ENCODE measurements at regions not wholly inside any gene's neighbourhood (a gene's known extent, or its start where the extent isn't known, plus 50 kb on each side); places are given as distances from the start of the nearest gene placed in this dataset.

DNA sequence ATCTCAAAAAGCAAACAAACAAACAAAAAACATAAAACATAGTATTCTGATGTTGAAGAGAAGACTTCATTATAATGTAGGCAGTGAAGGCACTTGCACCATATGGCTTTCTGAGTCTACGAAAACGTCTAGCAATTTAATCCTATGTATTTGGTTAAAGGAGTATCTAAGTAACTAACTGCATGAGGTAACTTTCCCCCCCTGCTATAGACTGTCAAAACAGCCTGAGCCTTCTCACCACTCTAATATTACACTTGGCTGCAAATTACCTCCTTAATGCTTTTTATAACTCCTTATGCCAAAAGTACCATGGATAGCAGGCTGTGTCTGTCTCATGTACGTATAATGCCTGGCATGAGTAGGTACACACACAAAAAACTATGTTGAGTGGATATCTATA lies 607.6 kb upstream of the FLRT2 start:
- ATAC-seq: no peak

DNA sequence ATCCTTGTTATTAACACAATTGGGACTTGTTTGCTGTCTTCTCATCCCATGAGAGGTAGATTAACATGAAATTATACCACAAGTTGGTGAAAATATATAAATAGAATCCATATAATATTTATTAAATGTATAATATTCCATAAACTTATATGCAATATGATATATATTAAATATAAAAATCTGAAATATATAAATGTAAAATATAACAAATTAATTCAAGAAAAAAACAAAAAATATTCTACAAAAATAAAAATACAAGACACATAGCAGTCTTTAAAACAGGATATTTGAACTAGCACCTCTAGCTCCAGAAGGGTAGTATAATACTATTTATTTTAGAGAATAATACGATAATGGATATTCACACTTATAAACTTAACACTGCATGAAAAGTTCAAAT lies 603.3 kb upstream of the FLRT2 start:
- TF ChIP-seq, protein P1, sequence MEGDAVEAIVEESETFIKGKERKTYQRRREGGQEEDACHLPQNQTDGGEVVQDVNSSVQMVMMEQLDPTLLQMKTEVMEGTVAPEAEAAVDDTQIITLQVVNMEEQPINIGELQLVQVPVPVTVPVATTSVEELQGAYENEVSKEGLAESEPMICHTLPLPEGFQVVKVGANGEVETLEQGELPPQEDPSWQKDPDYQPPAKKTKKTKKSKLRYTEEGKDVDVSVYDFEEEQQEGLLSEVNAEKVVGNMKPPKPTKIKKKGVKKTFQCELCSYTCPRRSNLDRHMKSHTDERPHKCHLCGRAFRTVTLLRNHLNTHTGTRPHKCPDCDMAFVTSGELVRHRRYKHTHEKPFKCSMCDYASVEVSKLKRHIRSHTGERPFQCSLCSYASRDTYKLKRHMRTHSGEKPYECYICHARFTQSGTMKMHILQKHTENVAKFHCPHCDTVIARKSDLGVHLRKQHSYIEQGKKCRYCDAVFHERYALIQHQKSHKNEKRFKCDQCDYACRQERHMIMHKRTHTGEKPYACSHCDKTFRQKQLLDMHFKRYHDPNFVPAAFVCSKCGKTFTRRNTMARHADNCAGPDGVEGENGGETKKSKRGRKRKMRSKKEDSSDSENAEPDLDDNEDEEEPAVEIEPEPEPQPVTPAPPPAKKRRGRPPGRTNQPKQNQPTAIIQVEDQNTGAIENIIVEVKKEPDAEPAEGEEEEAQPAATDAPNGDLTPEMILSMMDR (IDR thresholded peaks at IDR 0.05): no peak
- H3K36me3 ChIP-seq: no peaks in the 10 kb centered on the region
- H3K4me1 ChIP-seq: no peaks in the 10 kb centered on the region
- intact Hi-C loops (cut with DNase I): no loop called here
- H3K9me3 ChIP-seq: no peaks in the 10 kb centered on the region
- no peak for DNase-seq
- no peaks in the 10 kb centered on the region for H3K27me3 ChIP-seq (ENCODE audit: low read depth)
- ATAC-seq: no peak
- H3K4me3 ChIP-seq: no peak overlapping the region
- no peak overlapping the region for H3K27ac ChIP-seq

More for the DNA sequence above, 607.6 kb upstream of the FLRT2 start:
- TF ChIP-seq, protein P1 (IDR thresholded peaks at IDR 0.05): no peak
- Histone ChIP-seq H3K27me3 (ENCODE audit: low read depth) (no peaks in the 10 kb centered on the region), H3K4me1 (no peaks in the 10 kb centered on the region), H3K4me3 (no peak overlapping the region), H3K36me3 (no peaks in the 10 kb centered on the region), H3K27ac (no peak overlapping the region), H3K9me3 (no peaks in the 10 kb centered on the region)
- DNase-seq: no peak
- intact Hi-C loops (cut with DNase I): no loop called here

DNA sequence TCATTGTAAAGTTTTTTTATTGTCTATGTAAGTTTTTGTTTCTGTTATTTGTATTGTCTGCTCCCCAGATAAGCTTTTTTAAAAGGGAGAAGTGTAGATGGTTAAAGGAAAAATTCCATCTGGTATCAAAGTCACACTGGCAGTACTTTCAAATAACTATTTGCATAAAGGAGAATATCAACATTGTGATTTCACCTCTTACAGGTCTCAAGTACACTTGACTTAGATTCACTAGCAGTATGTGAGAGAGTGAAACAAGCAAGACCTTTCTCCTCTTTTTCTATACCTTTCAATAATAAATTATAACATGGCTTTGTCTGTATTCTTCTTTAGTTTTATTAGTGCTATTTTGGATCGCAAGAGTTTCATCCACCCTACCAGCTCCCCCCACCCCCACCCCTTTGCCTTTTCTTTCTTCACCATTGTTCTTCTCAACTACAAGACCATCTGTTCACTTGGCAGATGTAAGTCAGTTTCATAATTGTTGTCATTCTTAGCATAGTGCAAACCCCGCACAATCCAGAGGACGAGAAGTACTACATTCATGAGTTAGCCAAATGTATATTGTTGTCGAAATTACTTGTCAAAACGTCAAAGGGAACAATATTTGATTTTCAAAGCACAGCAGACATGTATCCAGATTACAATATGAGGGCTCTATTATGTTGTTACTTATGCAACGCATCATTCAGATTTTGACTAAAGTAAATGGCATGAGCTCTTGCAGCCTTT lies 602.7 kb upstream of the FLRT2 start:
- Histone ChIP-seq H3K9me3 (no peaks in the 10 kb centered on the region), H3K27me3 (ENCODE audit: low read depth) (no peaks in the 10 kb centered on the region), H3K27ac (no peak overlapping the region), H3K4me1 (no peaks in the 10 kb centered on the region), H3K4me3 (no peak overlapping the region), H3K36me3 (no peaks in the 10 kb centered on the region)
- TF ChIP-seq, protein P1 (IDR thresholded peaks at IDR 0.05): no peak
- DNase-seq: no peak
- intact Hi-C loops (cut with DNase I): no loop called here
- ATAC-seq: peak; percentile 62 to 84

- H3K36me3 ChIP-seq: no peaks in the 10 kb centered on the region
- no peak for ATAC-seq
- intact Hi-C loops (cut with DNase I): no loop called here
These were observed 600.9 kb upstream of the FLRT2 start for GRCh38 chr14:84929086-84929485.

DNA sequence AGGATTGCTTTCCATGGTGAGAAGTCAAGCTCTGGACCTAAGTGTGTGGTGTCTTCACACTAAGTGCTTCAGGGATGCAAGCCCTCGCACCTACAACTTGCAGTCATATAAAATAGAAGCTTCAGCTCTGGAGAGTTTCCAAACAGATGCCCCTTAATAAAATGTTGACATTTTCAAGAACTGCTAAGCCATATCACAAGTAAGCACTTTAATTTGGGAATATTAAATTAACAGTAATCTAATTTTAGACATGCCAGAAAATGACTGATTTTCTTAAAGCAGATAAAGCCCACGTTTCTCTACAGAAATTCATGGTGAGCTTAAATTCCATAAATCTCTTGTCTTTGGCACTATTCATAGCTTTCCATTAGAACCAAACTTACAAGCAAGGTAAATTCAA lies 600.1 kb upstream of the FLRT2 start:
- TF ChIP-seq, protein P1 (IDR thresholded peaks at IDR 0.05): no peak
- Histone ChIP-seq H3K36me3 (no peaks in the 10 kb centered on the region), H3K4me1 (no peaks in the 10 kb centered on the region), H3K27me3 (ENCODE audit: low read depth) (no peaks in the 10 kb centered on the region), H3K4me3 (no peak overlapping the region), H3K9me3 (no peaks in the 10 kb centered on the region), H3K27ac (no peak overlapping the region)
- intact Hi-C loops (cut with DNase I): no loop called here
- DNase-seq (no peak), ATAC-seq (no peak)

More at GRCh38 chr14:84929086-84929485, 600.9 kb upstream of the FLRT2 start:
- no peak for DNase-seq
- no peaks in the 10 kb centered on the region for H3K27me3 ChIP-seq (ENCODE audit: low read depth)
- no peak overlapping the region for H3K4me3 ChIP-seq
- H3K9me3 ChIP-seq: no peaks in the 10 kb centered on the region
- TF ChIP-seq, protein P1 (IDR thresholded peaks at IDR 0.05): no peak
- no peak overlapping the region for H3K27ac ChIP-seq
- H3K4me1 ChIP-seq: no peaks in the 10 kb centered on the region
